ENCODE measurements at regions not wholly inside any gene's neighbourhood (a gene's known extent, or its start where the extent isn't known, plus 50 kb on each side); places are given as distances from the start of the nearest gene placed in this dataset.

DNA sequence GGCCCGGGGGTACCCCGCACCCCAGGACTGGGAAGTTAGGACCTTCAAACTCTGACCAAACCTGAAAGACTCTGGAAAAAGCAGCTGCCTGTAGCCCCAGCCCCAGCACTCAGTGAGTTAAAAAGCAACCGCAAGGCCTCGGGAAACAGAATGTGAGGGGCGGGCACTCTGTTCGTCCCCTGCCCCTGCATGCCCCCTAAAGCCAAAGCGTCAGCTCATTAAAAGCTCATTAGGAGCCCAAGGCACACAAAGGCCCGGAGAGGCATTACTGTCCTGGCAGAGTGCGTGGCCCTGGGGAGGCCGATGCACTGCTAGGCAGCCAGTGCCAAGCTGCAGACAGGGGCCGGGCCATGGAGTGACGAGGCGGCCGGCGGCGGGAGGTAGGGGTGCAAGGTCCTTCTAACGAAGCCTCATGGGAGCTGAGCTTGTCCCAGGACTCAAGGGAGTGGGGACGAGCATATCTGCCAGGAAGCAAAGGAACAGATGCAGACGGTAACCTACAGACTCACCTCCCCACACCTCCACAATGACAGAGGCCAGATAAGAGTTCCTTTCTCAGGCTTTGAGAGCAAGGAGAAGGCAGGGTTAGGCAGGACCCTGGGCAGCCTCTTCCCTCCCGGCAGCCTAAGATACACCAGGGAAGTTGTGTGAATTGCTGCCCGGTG is 116.8 kb downstream of the ENGASE start:
- no peak for TF ChIP-seq NFIC (IDR thresholded peaks at IDR 0.05)
- TF ChIP-seq YY1 (IDR thresholded peaks at IDR 0.05; ENCODE audit: low read depth), result no peak
- TF ChIP-seq TAF1 (IDR thresholded peaks at IDR 0.05; ENCODE audit: low read depth), result no peak
- TF ChIP-seq CEBPB (IDR thresholded peaks at IDR 0.05), result no peak
- no peak for TF ChIP-seq TCF12 (IDR thresholded peaks at IDR 0.05; ENCODE audit: low read depth)
- TF ChIP-seq, protein P1, sequence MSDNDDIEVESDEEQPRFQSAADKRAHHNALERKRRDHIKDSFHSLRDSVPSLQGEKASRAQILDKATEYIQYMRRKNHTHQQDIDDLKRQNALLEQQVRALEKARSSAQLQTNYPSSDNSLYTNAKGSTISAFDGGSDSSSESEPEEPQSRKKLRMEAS (IDR thresholded peaks at IDR 0.05), result no peak
- TF ChIP-seq TEAD4 (IDR thresholded peaks at IDR 0.05), result no peak
- TF ChIP-seq RAD21 (IDR thresholded peaks at IDR 0.05; ENCODE audit: low read depth), result no peak
- TF ChIP-seq, protein P2, sequence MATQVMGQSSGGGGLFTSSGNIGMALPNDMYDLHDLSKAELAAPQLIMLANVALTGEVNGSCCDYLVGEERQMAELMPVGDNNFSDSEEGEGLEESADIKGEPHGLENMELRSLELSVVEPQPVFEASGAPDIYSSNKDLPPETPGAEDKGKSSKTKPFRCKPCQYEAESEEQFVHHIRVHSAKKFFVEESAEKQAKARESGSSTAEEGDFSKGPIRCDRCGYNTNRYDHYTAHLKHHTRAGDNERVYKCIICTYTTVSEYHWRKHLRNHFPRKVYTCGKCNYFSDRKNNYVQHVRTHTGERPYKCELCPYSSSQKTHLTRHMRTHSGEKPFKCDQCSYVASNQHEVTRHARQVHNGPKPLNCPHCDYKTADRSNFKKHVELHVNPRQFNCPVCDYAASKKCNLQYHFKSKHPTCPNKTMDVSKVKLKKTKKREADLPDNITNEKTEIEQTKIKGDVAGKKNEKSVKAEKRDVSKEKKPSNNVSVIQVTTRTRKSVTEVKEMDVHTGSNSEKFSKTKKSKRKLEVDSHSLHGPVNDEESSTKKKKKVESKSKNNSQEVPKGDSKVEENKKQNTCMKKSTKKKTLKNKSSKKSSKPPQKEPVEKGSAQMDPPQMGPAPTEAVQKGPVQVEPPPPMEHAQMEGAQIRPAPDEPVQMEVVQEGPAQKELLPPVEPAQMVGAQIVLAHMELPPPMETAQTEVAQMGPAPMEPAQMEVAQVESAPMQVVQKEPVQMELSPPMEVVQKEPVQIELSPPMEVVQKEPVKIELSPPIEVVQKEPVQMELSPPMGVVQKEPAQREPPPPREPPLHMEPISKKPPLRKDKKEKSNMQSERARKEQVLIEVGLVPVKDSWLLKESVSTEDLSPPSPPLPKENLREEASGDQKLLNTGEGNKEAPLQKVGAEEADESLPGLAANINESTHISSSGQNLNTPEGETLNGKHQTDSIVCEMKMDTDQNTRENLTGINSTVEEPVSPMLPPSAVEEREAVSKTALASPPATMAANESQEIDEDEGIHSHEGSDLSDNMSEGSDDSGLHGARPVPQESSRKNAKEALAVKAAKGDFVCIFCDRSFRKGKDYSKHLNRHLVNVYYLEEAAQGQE (IDR thresholded peaks at IDR 0.05; ENCODE audit: low read depth), result no peak

DNA sequence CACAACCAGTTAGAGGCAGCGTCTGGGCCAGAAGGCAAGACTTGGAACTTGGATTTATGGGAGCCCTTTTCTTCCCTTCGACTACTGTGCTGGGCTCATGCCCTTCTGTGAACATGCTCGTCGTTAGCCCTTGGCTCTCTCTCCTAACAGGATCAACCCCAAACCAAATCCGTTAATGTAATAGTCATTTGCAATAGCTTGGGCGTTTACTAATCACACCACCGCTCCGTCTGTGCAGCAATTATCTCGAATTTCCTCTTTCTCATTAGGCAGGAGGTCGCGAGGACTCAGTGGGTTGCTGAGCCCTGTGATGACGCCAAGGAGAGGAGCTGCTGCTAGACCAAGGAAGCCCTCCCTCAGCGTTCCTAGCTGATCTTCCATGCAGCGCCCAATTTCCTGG is 114.7 kb downstream of the ENGASE start:
- TF ChIP-seq EP300 (IDR thresholded peaks at IDR 0.05; ENCODE audit: borderline replicate concordance) (no peak), TCF12 (IDR thresholded peaks at IDR 0.05; ENCODE audit: low read depth) (no peak)
- TF ChIP-seq, protein P1 (IDR thresholded peaks at IDR 0.05), result no peak

DNA sequence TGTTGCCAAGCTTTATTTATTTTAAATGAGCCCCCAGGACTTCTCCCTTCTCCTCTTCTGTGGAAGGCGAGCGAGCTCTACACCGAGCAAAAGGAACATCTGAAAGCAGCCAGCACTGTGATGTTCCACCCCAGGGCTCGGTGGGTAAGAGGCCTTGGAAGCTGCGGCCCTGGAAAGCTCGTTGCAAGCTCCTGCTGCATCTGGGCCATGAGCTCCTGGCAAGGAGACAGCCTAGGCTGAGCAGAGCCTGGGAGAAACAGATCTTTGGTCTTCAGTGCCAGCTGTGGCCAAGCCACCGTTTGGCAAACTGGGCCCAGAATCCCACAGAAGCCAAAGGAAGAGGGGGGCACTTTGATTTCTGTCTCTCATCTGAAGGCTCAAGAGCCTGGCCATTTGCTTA is 114.1 kb downstream of the ENGASE start:
- TF ChIP-seq ZBTB7A (IDR thresholded peaks at IDR 0.05; ENCODE audit: low read depth) (no peak), CEBPB (IDR thresholded peaks at IDR 0.05) (no peak), RAD21 (IDR thresholded peaks at IDR 0.05; ENCODE audit: low read depth) (no peak), TEAD4 (IDR thresholded peaks at IDR 0.05) (no peak), TCF12 (IDR thresholded peaks at IDR 0.05; ENCODE audit: low read depth) (no peak), EP300 (IDR thresholded peaks at IDR 0.05; ENCODE audit: borderline replicate concordance) (no peak), YY1 (IDR thresholded peaks at IDR 0.05; ENCODE audit: low read depth) (no peak), TAF1 (IDR thresholded peaks at IDR 0.05; ENCODE audit: low read depth) (no peak), FOXM1 (IDR thresholded peaks at IDR 0.05; ENCODE audit: borderline replicate concordance, low read depth) (no peak), NFIC (IDR thresholded peaks at IDR 0.05) (no peak)
- TF ChIP-seq, protein P2 (IDR thresholded peaks at IDR 0.05; ENCODE audit: low read depth), result no peak
- TF ChIP-seq, protein P1 (IDR thresholded peaks at IDR 0.05), result no peak
- TF ChIP-seq, protein P3, sequence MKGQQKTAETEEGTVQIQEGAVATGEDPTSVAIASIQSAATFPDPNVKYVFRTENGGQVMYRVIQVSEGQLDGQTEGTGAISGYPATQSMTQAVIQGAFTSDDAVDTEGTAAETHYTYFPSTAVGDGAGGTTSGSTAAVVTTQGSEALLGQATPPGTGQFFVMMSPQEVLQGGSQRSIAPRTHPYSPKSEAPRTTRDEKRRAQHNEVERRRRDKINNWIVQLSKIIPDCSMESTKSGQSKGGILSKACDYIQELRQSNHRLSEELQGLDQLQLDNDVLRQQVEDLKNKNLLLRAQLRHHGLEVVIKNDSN (IDR thresholded peaks at IDR 0.05), result no peak

DNA sequence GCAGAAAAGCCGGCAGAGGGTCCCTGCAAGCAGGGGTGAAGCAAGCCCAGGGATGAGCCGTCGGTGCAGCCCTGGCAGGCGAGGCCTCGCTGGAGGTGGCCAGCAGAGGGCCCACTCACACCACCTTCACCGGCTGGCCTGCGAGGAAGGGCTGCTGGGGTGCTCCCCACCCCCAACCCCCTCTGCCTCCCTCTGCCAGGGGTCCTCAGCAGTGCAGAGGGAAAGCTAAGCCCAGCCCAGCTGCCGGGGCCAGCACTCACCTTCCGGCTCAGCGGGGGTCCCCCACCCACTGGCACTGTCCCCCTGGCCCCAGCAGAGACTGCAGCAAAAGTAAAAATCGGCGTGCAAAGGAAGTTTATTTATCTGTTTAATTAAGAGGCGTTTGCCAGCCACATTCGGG is 113.4 kb downstream of the ENGASE start:
- TF ChIP-seq ZBTB7A (IDR thresholded peaks at IDR 0.05; ENCODE audit: low read depth), result no peak
- peak; percentile 70 for TF ChIP-seq RAD21 (IDR thresholded peaks at IDR 0.05; ENCODE audit: low read depth)
- TF ChIP-seq, protein P2 (IDR thresholded peaks at IDR 0.05; ENCODE audit: low read depth), result no peak

DNA sequence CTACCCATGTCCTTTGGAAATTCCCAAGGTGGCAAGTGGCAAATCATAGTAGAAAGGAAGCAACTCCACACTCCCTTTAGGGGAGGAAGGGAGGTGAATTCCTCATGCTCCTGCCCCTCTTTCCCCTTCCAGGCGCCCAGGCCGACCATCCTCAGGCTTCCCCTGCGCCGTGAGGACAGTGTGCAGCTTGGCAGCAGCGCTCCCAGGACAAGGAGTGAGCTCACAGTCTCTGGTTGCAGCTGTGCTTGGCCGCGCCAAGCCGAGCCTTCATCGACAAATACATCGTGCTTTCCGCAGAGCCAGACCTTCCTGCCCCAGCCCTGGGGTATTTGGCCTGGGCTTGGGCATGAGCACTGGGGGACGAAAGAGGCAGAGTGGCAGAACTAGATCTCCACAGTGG is 112.6 kb downstream of the ENGASE start:
- TF ChIP-seq TAF1 (IDR thresholded peaks at IDR 0.05; ENCODE audit: low read depth), result no peak
- TF ChIP-seq CREB1 (IDR thresholded peaks at IDR 0.05; ENCODE audit: low read depth), result no peak
- no peak for TF ChIP-seq RAD21 (IDR thresholded peaks at IDR 0.05; ENCODE audit: low read depth)
- no peak for TF ChIP-seq YY1 (IDR thresholded peaks at IDR 0.05; ENCODE audit: low read depth)
- TF ChIP-seq ZBTB7A (IDR thresholded peaks at IDR 0.05; ENCODE audit: low read depth), result no peak
